ENCODE measurements at regions not wholly inside any gene's neighbourhood (a gene's known extent, or its start where the extent isn't known, plus 50 kb on each side); places are given as distances from the start of the nearest gene placed in this dataset.
"Not testable (repeated sequence)": the region's sequence is repeated elsewhere in the genome, so short reads cannot be mapped to it uniquely, and the experiment has no call there.

DNA sequence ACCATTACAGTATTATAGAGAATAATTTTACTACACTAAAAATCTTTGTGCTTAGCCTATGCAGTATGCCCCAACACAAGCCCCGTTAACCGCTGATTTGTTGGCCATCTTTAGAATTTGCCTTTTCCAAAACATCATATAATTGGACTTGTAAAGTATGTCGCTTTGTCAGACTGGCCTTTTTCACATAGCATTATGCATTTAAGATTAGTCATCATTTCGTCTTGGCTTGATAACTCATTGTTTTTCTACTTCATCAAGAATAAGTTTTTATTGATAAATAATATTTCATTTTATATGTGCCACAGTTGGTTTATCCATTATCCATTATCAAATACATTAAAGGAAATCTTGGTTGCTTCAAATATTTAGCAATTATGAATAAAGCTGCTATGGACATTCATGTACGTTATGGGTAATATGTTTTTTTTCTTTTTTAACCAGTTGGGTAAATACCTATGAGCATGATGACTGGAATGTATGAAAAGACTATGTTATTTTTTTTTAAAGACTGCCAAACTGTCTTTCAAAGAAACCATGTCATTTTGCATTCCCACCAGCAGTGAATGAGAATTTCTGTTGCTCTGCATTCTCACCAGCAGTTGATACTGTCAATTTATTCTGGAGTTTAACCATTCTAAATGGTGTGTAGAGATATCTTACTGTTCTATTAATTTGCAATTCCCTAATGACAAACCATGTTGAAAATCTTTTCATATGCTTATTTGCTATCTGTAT is 273.1 kb upstream of the KCND2 start:
- TF ChIP-seq SPI1 (IDR thresholded peaks at IDR 0.05; ENCODE audit: low read depth, low read length) (no peak), POLR2AphosphoS5 (IDR thresholded peaks at IDR 0.05; ENCODE audit: low read depth, low read length) (no peak), TAF1 (IDR thresholded peaks at IDR 0.05; ENCODE audit: low read depth, low read length) (no peak), PAX5 (IDR thresholded peaks at IDR 0.05; ENCODE audit: insufficient read depth, low read length, severe bottlenecking) (no peak), POLR2A (IDR thresholded peaks at IDR 0.05; ENCODE audit: low read depth, low read length) (no peak), POU2F2 (IDR thresholded peaks at IDR 0.05; ENCODE audit: low read depth, low read length) (no peak)
- DNase-seq (ENCODE audit: insufficient read length, low spot score) (no peak), FAIRE-seq (no peak)

- FAIRE-seq: no peak
- no peak for DNase-seq (ENCODE audit: insufficient read length, low spot score)
- TF ChIP-seq POU2F2 (IDR thresholded peaks at IDR 0.05; ENCODE audit: low read depth, low read length) (no peak), PAX5 (IDR thresholded peaks at IDR 0.05; ENCODE audit: insufficient read depth, low read length, severe bottlenecking) (no peak), SPI1 (IDR thresholded peaks at IDR 0.05; ENCODE audit: low read depth, low read length) (no peak), POLR2A (IDR thresholded peaks at IDR 0.05; ENCODE audit: low read depth, low read length) (no peak), POLR2AphosphoS5 (IDR thresholded peaks at IDR 0.05; ENCODE audit: low read depth, low read length) (no peak), TAF1 (IDR thresholded peaks at IDR 0.05; ENCODE audit: low read depth, low read length) (no peak)
Measured at GRCh38 chr7:120005720-120006119, 267.3 kb upstream of the KCND2 start.

GRCh38 chr7:120014301-120014700 is 258.7 kb upstream of the KCND2 start:
- not testable (repeated sequence) for FAIRE-seq; DNase-seq (ENCODE audit: insufficient read length, low spot score)

- DNase-seq (ENCODE audit: insufficient read length, low spot score): no peak
- FAIRE-seq: no peak
- no peak for TF ChIP-seq POU2F2 (IDR thresholded peaks at IDR 0.05; ENCODE audit: low read depth, low read length)
- TF ChIP-seq TAF1 (IDR thresholded peaks at IDR 0.05; ENCODE audit: low read depth, low read length): no peak
Measured at GRCh38 chr7:120014925-120015465, 258.0 kb upstream of the KCND2 start.

DNA sequence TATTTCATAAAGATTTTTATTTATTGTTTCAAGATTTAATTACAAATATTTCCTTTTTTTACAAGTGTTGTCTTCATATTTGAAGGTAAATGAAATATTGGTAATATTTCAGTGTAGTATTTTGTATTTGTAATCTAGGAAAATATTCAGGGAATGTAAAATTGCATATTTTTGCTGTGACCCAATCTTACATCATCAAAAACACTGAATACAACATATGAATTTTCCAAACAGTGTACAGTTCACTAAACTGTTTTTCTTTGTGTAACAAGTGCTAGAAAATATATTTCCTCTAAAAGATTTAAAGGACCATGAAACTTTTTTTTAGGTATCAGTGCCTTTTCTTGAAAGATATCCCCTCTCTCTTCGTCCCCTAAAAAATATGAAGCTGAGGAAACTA is 251.9 kb upstream of the KCND2 start:
- no peak for FAIRE-seq
- DNase-seq (ENCODE audit: insufficient read length, low spot score): no peak
- TF ChIP-seq POLR2A (IDR thresholded peaks at IDR 0.05; ENCODE audit: low read depth, low read length) (no peak), TAF1 (IDR thresholded peaks at IDR 0.05; ENCODE audit: low read depth, low read length) (no peak), POU2F2 (IDR thresholded peaks at IDR 0.05; ENCODE audit: low read depth, low read length) (no peak), PAX5 (IDR thresholded peaks at IDR 0.05; ENCODE audit: insufficient read depth, low read length, severe bottlenecking) (no peak), POLR2AphosphoS5 (IDR thresholded peaks at IDR 0.05; ENCODE audit: low read depth, low read length) (no peak), SPI1 (IDR thresholded peaks at IDR 0.05; ENCODE audit: low read depth, low read length) (no peak)

GRCh38 chr7:120023494-120024167 is 249.3 kb upstream of the KCND2 start:
- TF ChIP-seq TAF1 (IDR thresholded peaks at IDR 0.05; ENCODE audit: low read depth, low read length) (no peak), POU2F2 (IDR thresholded peaks at IDR 0.05; ENCODE audit: low read depth, low read length) (no peak), PAX5 (IDR thresholded peaks at IDR 0.05; ENCODE audit: insufficient read depth, low read length, severe bottlenecking) (no peak)
- DNase-seq (ENCODE audit: insufficient read length, low spot score) (no peak), FAIRE-seq (no peak)

- FAIRE-seq: no peak
- TF ChIP-seq SPI1 (IDR thresholded peaks at IDR 0.05; ENCODE audit: low read depth, low read length): no peak
- no peak for TF ChIP-seq PAX5 (IDR thresholded peaks at IDR 0.05; ENCODE audit: insufficient read depth, low read length, severe bottlenecking)
- TF ChIP-seq TAF1 (IDR thresholded peaks at IDR 0.05; ENCODE audit: low read depth, low read length): no peak
- no peak for TF ChIP-seq POLR2A (IDR thresholded peaks at IDR 0.05; ENCODE audit: low read depth, low read length)
- no peak for TF ChIP-seq POU2F2 (IDR thresholded peaks at IDR 0.05; ENCODE audit: low read depth, low read length)
- TF ChIP-seq POLR2AphosphoS5 (IDR thresholded peaks at IDR 0.05; ENCODE audit: low read depth, low read length): no peak
- DNase-seq (ENCODE audit: insufficient read length, low spot score): no peak
Measured at GRCh38 chr7:120028636-120029035, 244.3 kb upstream of the KCND2 start.

GRCh38 chr7:120030876-120031275 is 242.1 kb upstream of the KCND2 start:
- no peak for FAIRE-seq
- TF ChIP-seq POU2F2 (IDR thresholded peaks at IDR 0.05; ENCODE audit: low read depth, low read length): no peak
- no peak for TF ChIP-seq TAF1 (IDR thresholded peaks at IDR 0.05; ENCODE audit: low read depth, low read length)
- no peak for TF ChIP-seq POLR2AphosphoS5 (IDR thresholded peaks at IDR 0.05; ENCODE audit: low read depth, low read length)
- TF ChIP-seq PAX5 (IDR thresholded peaks at IDR 0.05; ENCODE audit: insufficient read depth, low read length, severe bottlenecking): no peak
- no peak for TF ChIP-seq SPI1 (IDR thresholded peaks at IDR 0.05; ENCODE audit: low read depth, low read length)
- no peak for TF ChIP-seq POLR2A (IDR thresholded peaks at IDR 0.05; ENCODE audit: low read depth, low read length)
- no peak for DNase-seq (ENCODE audit: insufficient read length, low spot score)

DNA sequence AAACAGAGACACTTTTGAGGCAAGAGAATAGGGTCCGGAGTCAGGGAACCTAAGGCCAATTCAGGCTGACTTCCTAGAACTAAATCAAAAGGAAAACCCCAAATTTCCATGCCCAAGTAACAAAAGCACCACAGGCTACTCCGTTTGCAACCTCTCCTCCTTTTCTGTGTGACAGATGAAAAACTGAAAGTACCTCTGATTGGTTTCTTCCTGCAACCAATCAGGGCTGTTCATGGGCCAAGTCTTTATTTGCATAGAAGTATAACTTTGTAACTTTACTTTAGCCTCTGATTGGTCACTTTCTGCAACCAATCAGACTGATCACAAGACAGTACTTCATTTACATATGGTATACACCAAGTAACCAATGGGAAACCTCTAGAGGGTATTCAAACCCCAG is 239.9 kb upstream of the KCND2 start:
- no peak for DNase-seq (ENCODE audit: insufficient read length, low spot score)
- TF ChIP-seq TAF1 (IDR thresholded peaks at IDR 0.05; ENCODE audit: low read depth, low read length) (no peak), POLR2AphosphoS5 (IDR thresholded peaks at IDR 0.05; ENCODE audit: low read depth, low read length) (no peak), PAX5 (IDR thresholded peaks at IDR 0.05; ENCODE audit: insufficient read depth, low read length, severe bottlenecking) (no peak), POU2F2 (IDR thresholded peaks at IDR 0.05; ENCODE audit: low read depth, low read length) (no peak), POLR2A (IDR thresholded peaks at IDR 0.05; ENCODE audit: low read depth, low read length) (no peak), SPI1 (IDR thresholded peaks at IDR 0.05; ENCODE audit: low read depth, low read length) (no peak)
- no peak for FAIRE-seq

GRCh38 chr7:120039138-120039537 is 233.8 kb upstream of the KCND2 start:
- DNase-seq (ENCODE audit: insufficient read length, low spot score): no peak
- no peak for TF ChIP-seq TAF1 (IDR thresholded peaks at IDR 0.05; ENCODE audit: low read depth, low read length)
- TF ChIP-seq POLR2AphosphoS5 (IDR thresholded peaks at IDR 0.05; ENCODE audit: low read depth, low read length): no peak
- no peak for TF ChIP-seq POU2F2 (IDR thresholded peaks at IDR 0.05; ENCODE audit: low read depth, low read length)
- TF ChIP-seq PAX5 (IDR thresholded peaks at IDR 0.05; ENCODE audit: insufficient read depth, low read length, severe bottlenecking): no peak
- TF ChIP-seq SPI1 (IDR thresholded peaks at IDR 0.05; ENCODE audit: low read depth, low read length): no peak
- no peak for TF ChIP-seq POLR2A (IDR thresholded peaks at IDR 0.05; ENCODE audit: low read depth, low read length)
- no peak for FAIRE-seq
